WTC11 (cell line): ENCODE measurements at regions not wholly inside any gene's neighbourhood (a gene's known extent, or its start where the extent isn't known, plus 50 kb on each side); places are given as distances from the start of the nearest gene placed in this dataset.

Source experiments
- ATAC-seq: fragments of 200-7000 bp; cut with Tn5 transposase; 2 replicates; pipeline ENCODE4 v1.10.0; 2021; ENCODE audit warnings: mild to moderate bottlenecking, moderate library complexity
- CTCF ChIA-PET: fragments of 300-600 bp; sonication (Branson Sonifier 250); formaldehyde crosslinking; loops from one replicate; lab custom pipeline; 2021; ENCODE audit warnings: antibody characterized with exemption; lab: Charles Lee
- POLR2A ChIA-PET: fragments of 350-600 bp; sonication (Branson Sonifier 250); formaldehyde crosslinking; loops from one replicate; lab custom pipeline; 2021; ENCODE audit warnings: antibody characterized with exemption; lab: Charles Lee
- DNase-seq: peaks from one replicate; pipeline ENCODE4 v3.0.0; 2021; ENCODE audit warnings: low spot score
- H3K27ac Mint-ChIP-seq: 2 replicates; pipeline ENCODE4 v1.8.0; 2021; ENCODE audit warnings: mixed read lengths
- H3K27me3 Mint-ChIP-seq: 2 replicates; pipeline ENCODE4 v1.8.0; 2021; ENCODE audit warnings: low read depth, mild to moderate bottlenecking, moderate library complexity, mixed read lengths
- H3K36me3 Mint-ChIP-seq: 2 replicates; pipeline ENCODE4 v1.8.0; 2021; ENCODE audit warnings: mixed read lengths
- H3K4me1 Mint-ChIP-seq: 2 replicates; pipeline ENCODE4 v1.8.0; 2022; ENCODE audit warnings: mixed read lengths
- H3K4me3 Mint-ChIP-seq: 2 replicates; pipeline ENCODE4 v1.8.0; 2021; ENCODE audit warnings: mild to moderate bottlenecking, moderate library complexity, mixed read lengths
- H3K9me3 Mint-ChIP-seq: 2 replicates; pipeline ENCODE4 v1.8.0; 2021; ENCODE audit warnings: mixed read lengths
- CBFB ChIP-seq: sonication (generic); formaldehyde crosslinking; IDR thresholded peaks from 2 replicates; pipeline ENCODE4 v1.8.1; 2022; ENCODE audit warnings: mild to moderate bottlenecking, low read depth, missing genetic modification reagents
- CREB1 ChIP-seq: sonication (generic); formaldehyde crosslinking; IDR thresholded peaks from 2 replicates; pipeline ENCODE4 v1.8.0; 2023; ENCODE audit warnings: mild to moderate bottlenecking, missing genetic modification reagents
- E2F5 ChIP-seq: sonication (generic); formaldehyde crosslinking; IDR thresholded peaks from 2 replicates; pipeline ENCODE4 v1.8.1; 2022; ENCODE audit warnings: mild to moderate bottlenecking, moderate library complexity, missing genetic modification reagents
- EMX1 ChIP-seq: fragments of 250-450 bp; sonication (Bioruptor Pico); IDR thresholded peaks from 2 replicates; pipeline ENCODE4 v1.8.0; 2021; ENCODE audit warnings: mild to moderate bottlenecking
- FOXJ3 ChIP-seq: sonication (generic); formaldehyde crosslinking; IDR thresholded peaks from 2 replicates; pipeline ENCODE4 v1.9.0; 2021; ENCODE audit warnings: missing genetic modification reagents, mild to moderate bottlenecking, borderline replicate concordance
- FOXP4 ChIP-seq: sonication (generic); formaldehyde crosslinking; IDR thresholded peaks from 2 replicates; pipeline ENCODE4 v1.8.0; 2022; ENCODE audit warnings: mild to moderate bottlenecking, missing genetic modification reagents
- GABPB1 ChIP-seq: sonication (generic); formaldehyde crosslinking; IDR thresholded peaks from 2 replicates; pipeline ENCODE4 v1.8.1; 2023; ENCODE audit warnings: mild to moderate bottlenecking, missing genetic modification reagents
- GRHL2 ChIP-seq: fragments of 250-450 bp; sonication (Bioruptor Pico); IDR thresholded peaks from 2 replicates; pipeline ENCODE4 v1.8.0; 2022; ENCODE audit warnings: mild to moderate bottlenecking, moderate library complexity; ENCODE audit not compliant: insufficient replicate concordance, severe bottlenecking
- KAT7 ChIP-seq: sonication (generic); formaldehyde crosslinking; IDR thresholded peaks from 2 replicates; pipeline ENCODE4 v1.8.1; 2023; ENCODE audit warnings: missing genetic modification reagents, mild to moderate bottlenecking, borderline replicate concordance
- MAX ChIP-seq: sonication (generic); formaldehyde crosslinking; IDR thresholded peaks from 2 replicates; pipeline ENCODE4 v1.8.0; 2022; ENCODE audit warnings: mild to moderate bottlenecking, missing genetic modification reagents
- MXD4 ChIP-seq: fragments of 250-450 bp; sonication (Bioruptor Pico); IDR thresholded peaks from 2 replicates; pipeline ENCODE4 v1.8.0; 2021; ENCODE audit warnings: mild to moderate bottlenecking, moderate library complexity, borderline replicate concordance
- MYBL2 ChIP-seq: sonication (generic); formaldehyde crosslinking; IDR thresholded peaks from 2 replicates; pipeline ENCODE4 v1.8.1; 2023; ENCODE audit warnings: mild to moderate bottlenecking, moderate library complexity, missing genetic modification reagents
- NFATC4 ChIP-seq: fragments of 250-450 bp; sonication (Bioruptor Pico); IDR thresholded peaks from 2 replicates; pipeline ENCODE4 v1.9.0; 2021; ENCODE audit warnings: mild to moderate bottlenecking
- NFYB ChIP-seq: sonication (generic); formaldehyde crosslinking; conservative IDR thresholded peaks from 2 replicates; pipeline ENCODE4 v1.8.0; 2022; ENCODE audit warnings: low read depth, missing genetic modification reagents
- NR3C1 ChIP-seq: sonication (generic); formaldehyde crosslinking; conservative IDR thresholded peaks from 2 replicates; pipeline ENCODE4 v1.8.1; 2023; ENCODE audit warnings: low read depth, mild to moderate bottlenecking, missing genetic modification reagents
- OVOL2 ChIP-seq: fragments of 250-450 bp; sonication (Bioruptor Pico); IDR thresholded peaks from 2 replicates; pipeline ENCODE4 v1.9.0; 2021; ENCODE audit warnings: mild to moderate bottlenecking, borderline replicate concordance
- SOX15 ChIP-seq: fragments of 250-450 bp; sonication (Bioruptor Pico); IDR thresholded peaks from 2 replicates; pipeline ENCODE4 v1.9.0; 2021; ENCODE audit warnings: mild to moderate bottlenecking
- SP1 ChIP-seq: sonication (generic); formaldehyde crosslinking; conservative IDR thresholded peaks from 2 replicates; pipeline ENCODE4 v1.8.1; 2022; ENCODE audit warnings: missing genetic modification reagents
- TEAD4 ChIP-seq: sonication (generic); formaldehyde crosslinking; IDR thresholded peaks from 2 replicates; pipeline ENCODE4 v1.8.0; 2022; ENCODE audit warnings: mild to moderate bottlenecking, missing genetic modification reagents
- ZNF121 ChIP-seq: sonication (generic); formaldehyde crosslinking; IDR thresholded peaks from 2 replicates; pipeline ENCODE4 v1.8.0; 2023; ENCODE audit warnings: missing genetic modification reagents
- ZNF219 ChIP-seq: sonication (generic); formaldehyde crosslinking; IDR thresholded peaks from 2 replicates; pipeline ENCODE4 v1.8.0; 2023; ENCODE audit warnings: missing genetic modification reagents, mild to moderate bottlenecking, borderline replicate concordance
- ZNF317 ChIP-seq: sonication (generic); formaldehyde crosslinking; IDR thresholded peaks from 2 replicates; pipeline ENCODE4 v1.8.1; 2023; ENCODE audit warnings: low read depth, mild to moderate bottlenecking, moderate library complexity, missing genetic modification reagents, borderline replicate concordance
- ZNF396 ChIP-seq: fragments of 250-450 bp; sonication (Bioruptor Pico); IDR thresholded peaks from 2 replicates; pipeline ENCODE4 v1.8.0; 2021; ENCODE audit warnings: mild to moderate bottlenecking, moderate library complexity, borderline replicate concordance
- ZNF416 ChIP-seq: fragments of 250-450 bp; sonication (Bioruptor Pico); IDR thresholded peaks from 2 replicates; pipeline ENCODE4 v1.9.0; 2021; ENCODE audit warnings: mild to moderate bottlenecking, inconsistent platforms
- TF ChIP-seq, protein P1 (sequence below): fragments of 250-450 bp; sonication (Bioruptor Pico); IDR thresholded peaks from 2 replicates; pipeline ENCODE4 v1.9.0; 2021; ENCODE audit warnings: moderate library complexity, mild to moderate bottlenecking, inconsistent platforms, borderline replicate concordance
- TF ChIP-seq, protein P2 (sequence below): sonication (generic); formaldehyde crosslinking; IDR thresholded peaks from 2 replicates; pipeline ENCODE4 v1.8.0; 2023; ENCODE audit warnings: missing genetic modification reagents
- TF ChIP-seq, protein P3 (sequence below): sonication (generic); formaldehyde crosslinking; conservative IDR thresholded peaks from 2 replicates; pipeline ENCODE4 v1.8.1; 2022; ENCODE audit warnings: mild to moderate bottlenecking, missing genetic modification reagents

DNA sequence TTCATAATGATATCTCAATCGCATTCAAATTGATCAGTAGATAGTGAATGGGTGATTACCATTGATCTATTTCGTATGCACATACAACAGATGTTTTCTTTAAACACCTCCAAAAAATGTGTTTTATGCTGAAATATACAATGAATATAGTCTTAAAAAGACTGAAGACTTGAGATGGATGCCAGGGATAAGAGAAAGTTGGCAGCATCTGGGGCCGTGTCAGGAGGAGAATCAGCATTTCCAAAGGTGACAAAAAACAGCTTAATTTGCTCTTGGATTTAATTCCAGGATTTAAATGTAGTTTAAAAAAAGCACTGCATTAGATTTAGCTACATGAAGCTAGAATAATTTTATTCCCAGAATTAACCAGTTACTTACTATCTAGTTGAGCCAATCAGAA lies 199.7 kb upstream of the CNTN3 start:
- ATAC-seq = no peak
- no peaks in the 10 kb centered on the region for H3K4me1 Mint-ChIP-seq
- no peak overlapping the region for H3K4me3 Mint-ChIP-seq
- TF ChIP-seq, protein P1, sequence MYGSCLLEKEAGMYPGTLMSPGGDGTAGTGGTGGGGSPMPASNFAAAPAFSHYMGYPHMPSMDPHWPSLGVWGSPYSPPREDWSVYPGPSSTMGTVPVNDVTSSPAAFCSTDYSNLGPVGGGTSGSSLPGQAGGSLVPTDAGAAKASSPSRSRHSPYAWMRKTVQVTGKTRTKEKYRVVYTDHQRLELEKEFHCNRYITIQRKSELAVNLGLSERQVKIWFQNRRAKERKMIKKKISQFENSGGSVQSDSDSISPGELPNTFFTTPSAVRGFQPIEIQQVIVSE (CRISPR knock-in tag) = no peak
- TF ChIP-seq OVOL2 (CRISPR knock-in tag) = no peak
- TF ChIP-seq MXD4 = no peak
- no peak for TF ChIP-seq NFYB (CRISPR knock-in tag)
- no peak for TF ChIP-seq NR3C1
- no peak for TF ChIP-seq FOXJ3 (CRISPR knock-in tag)
- TF ChIP-seq EMX1 (CRISPR knock-in tag) = no peak
- no peak for TF ChIP-seq MAX
- TF ChIP-seq, all 79 proteins: peak for 0
- ChIA-PET POLR2A (no interaction called here), CTCF (no interaction called here)
- no peak for DNase-seq
- no peaks in the 10 kb centered on the region for H3K36me3 Mint-ChIP-seq
- peaks cover 10% of the 10 kb centered on the region for H3K9me3 Mint-ChIP-seq
- no peak overlapping the region for H3K27ac Mint-ChIP-seq
- no peaks in the 10 kb centered on the region; the same call in 1 of the 2 replicates for H3K27me3 Mint-ChIP-seq

DNA sequence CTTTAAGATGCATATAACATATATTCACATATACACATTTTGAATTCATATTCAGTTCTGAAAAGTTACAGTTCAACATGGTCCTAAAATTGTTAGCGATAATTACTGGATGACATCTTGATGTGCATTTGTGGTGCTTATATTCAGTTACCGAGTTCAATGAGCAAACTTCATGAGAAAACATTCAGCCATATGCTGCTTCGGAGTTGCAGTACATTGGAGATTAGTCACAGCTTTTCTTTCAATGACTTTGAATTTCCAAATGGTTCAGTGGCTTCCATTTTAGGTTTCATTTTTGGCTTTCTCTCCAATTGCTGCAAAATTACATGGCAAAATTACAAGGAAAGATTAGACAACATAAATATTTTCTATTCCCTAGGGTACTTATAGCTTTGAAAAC lies 198.3 kb upstream of the CNTN3 start:
- Mint-ChIP-seq H3K36me3 (no peaks in the 10 kb centered on the region), H3K27ac (no peak overlapping the region), H3K4me3 (no peak overlapping the region), H3K27me3 (no peaks in the 10 kb centered on the region; the same call in 1 of the 2 replicates), H3K9me3 (peaks cover 8% of the 10 kb centered on the region), H3K4me1 (peaks cover 4% of the 10 kb centered on the region)
- TF ChIP-seq KAT7 (CRISPR knock-in tag) (no peak), MYBL2 (CRISPR knock-in tag) (no peak)
- ChIA-PET POLR2A (no interaction called here), CTCF (no interaction called here)
- no peak for DNase-seq
- ATAC-seq = no peak

DNA sequence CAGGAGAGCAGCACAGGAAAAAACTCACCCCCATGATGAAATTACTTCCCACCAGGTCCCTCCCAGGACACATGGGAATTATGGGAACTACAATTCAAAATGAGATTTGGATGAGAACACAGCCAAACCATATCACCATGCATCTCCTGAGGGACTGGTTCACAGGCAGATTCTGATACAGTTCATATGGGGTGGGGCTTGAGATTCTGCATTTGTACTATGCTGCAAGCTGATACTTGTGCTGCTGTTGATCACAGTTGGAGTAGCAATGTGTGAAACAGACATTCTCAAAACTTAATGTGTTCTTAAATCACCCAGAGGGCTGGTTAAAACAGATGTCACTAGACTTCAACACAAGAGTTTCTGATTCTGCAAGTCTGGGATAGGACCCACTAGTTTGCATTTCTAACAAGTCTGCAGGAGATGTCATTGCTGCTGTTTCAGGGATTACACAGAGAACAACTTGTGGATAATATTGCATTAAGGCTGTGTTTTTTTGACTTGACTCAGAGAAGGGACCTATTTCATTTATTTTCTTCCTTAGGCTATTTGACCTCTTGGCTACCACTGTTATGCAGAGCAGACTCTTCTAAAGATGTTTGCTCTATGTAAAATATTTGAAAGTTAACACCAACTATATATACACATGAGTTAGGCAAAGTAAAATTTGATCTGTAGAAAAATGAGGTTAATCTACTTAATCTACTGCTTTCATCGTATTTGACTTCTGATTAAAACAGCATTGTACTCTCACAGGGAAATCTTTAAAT lies 194.2 kb upstream of the CNTN3 start:
- H3K36me3 Mint-ChIP-seq = no peaks in the 10 kb centered on the region
- no peak overlapping the region for H3K4me3 Mint-ChIP-seq
- ATAC-seq (no peak), DNase-seq (no peak)
- CTCF ChIA-PET = no interaction called here
- TF ChIP-seq SP1 (CRISPR knock-in tag) (no peak), ZNF219 (CRISPR knock-in tag) (no peak), CBFB (CRISPR knock-in tag) (no peak), GRHL2 (CRISPR knock-in tag) (no peak), ZNF121 (no peak), ZNF396 (CRISPR knock-in tag) (no peak), FOXP4 (CRISPR knock-in tag) (no peak), FOXJ3 (CRISPR knock-in tag) (no peak), SOX15 (CRISPR knock-in tag) (no peak), TEAD4 (CRISPR knock-in tag) (no peak), ZNF416 (no peak), NFATC4 (no peak), GABPB1 (CRISPR knock-in tag) (no peak), MAX (no peak), ZNF317 (no peak), CREB1 (CRISPR knock-in tag) (no peak), E2F5 (CRISPR knock-in tag) (no peak)
- TF ChIP-seq, protein P2, sequence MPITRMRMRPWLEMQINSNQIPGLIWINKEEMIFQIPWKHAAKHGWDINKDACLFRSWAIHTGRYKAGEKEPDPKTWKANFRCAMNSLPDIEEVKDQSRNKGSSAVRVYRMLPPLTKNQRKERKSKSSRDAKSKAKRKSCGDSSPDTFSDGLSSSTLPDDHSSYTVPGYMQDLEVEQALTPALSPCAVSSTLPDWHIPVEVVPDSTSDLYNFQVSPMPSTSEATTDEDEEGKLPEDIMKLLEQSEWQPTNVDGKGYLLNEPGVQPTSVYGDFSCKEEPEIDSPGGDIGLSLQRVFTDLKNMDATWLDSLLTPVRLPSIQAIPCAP = no peak
- TF ChIP-seq, protein P3, sequence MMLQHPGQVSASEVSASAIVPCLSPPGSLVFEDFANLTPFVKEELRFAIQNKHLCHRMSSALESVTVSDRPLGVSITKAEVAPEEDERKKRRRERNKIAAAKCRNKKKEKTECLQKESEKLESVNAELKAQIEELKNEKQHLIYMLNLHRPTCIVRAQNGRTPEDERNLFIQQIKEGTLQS = no peak
- TF ChIP-seq, protein P1 (CRISPR knock-in tag) = no peak
- H3K9me3 Mint-ChIP-seq = peaks cover 22% of the 10 kb centered on the region
- POLR2A ChIA-PET = no interaction called here
- H3K27me3 Mint-ChIP-seq = no peaks in the 10 kb centered on the region; the same call in 1 of the 2 replicates
- H3K4me1 Mint-ChIP-seq = peaks cover 4% of the 10 kb centered on the region
- H3K27ac Mint-ChIP-seq = no peak overlapping the region
